Stimulated activated naive CD4-positive, alpha-beta T cell treated with Interleukin-2 at 50 U/mL for 16 hours (primary cell): ENCODE measurements at regions not wholly inside any gene's neighbourhood (a gene's known extent, or its start where the extent isn't known, plus 50 kb on each side); places are given as distances from the start of the nearest gene placed in this dataset.

ENCODE experiments used
- DNase-seq: peaks from one replicate; lab custom pipeline; 2025; lab: John Stamatoyannopoulos, UW

- no peak for DNase-seq
These were observed 97.8 kb downstream of the ZNF674 start for GRCh38 chrX:46447384-46447783.

DNA sequence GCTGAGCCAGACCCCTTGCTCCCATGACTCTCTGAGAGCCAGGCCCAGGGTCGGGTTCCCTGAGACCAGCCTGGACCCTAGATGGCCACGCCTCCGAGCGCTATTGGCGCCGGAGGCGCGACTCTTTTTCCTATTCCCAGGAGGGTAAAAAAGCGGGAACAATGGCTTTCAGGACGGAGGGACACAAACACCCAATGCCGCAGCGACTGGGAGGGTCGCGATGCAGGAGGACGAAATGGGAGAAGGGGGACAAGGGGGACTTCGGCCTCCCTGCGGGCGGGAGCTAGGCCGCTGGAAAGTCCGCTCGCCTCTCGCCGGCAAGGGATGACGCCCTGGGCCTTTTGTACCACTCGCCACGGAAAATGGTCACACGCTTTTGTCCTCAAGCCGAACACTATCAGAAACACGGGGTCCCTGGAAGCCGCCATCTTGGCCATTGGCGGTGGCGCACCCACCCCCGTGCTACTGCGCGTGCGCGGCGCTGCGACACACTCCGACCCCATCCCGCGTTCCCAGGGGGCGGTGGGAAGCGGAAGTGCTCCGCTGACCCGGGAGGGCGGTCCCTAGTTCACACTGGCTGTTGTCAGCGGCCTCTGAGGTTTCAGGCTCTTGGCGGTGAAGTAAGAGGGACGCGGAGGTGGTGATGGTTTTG, 98.4 kb downstream of the ZNF674 start:
- DNase-seq, result peak; percentile 77

DNA sequence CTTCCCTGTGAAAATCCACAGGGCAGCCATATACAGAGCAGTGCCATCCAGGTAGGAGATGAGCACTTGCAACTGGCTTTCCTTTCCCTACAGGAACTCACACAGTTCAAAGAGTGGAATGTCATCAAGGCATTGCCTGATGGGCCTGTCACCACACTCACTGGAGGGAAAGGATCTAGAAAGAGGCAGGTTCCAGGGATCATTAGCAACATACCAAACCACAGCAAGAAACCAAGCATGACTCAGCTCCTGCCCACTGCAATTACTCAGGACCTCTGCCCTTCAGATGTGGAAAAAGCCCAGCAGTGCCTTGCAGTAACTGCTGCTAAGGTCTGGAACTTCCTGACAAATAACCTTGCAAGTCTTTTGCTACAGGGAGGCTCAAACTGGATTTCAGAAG, 101.2 kb downstream of the ZNF674 start:
- DNase-seq, result no peak

- no peak for DNase-seq
These were observed 108.5 kb downstream of the ZNF674 start for GRCh38 chrX:46436744-46437143.

DNA sequence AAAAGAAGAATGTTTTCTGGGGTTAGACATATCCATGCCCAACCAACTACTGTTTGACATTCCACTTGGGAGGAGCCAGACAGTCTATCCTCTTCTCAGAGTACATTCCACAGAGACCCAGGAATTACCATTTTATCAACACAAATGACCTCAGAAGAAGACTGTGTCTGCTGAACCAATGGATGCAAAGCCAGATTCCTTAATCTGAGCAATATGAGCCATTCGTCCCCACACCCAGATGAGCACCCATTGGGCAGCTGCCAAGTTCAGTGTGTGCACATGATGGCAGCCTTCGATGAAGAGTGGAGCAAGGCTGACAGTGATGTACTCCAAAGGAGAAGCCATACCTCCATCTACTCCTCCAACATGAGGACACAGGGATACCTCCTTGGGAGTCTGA, 111.3 kb downstream of the ZNF674 start:
- no peak for DNase-seq

GRCh38 chrX:46408553-46409407, 136.4 kb downstream of the ZNF674 start:
- DNase-seq, result peak; percentile 44

DNA sequence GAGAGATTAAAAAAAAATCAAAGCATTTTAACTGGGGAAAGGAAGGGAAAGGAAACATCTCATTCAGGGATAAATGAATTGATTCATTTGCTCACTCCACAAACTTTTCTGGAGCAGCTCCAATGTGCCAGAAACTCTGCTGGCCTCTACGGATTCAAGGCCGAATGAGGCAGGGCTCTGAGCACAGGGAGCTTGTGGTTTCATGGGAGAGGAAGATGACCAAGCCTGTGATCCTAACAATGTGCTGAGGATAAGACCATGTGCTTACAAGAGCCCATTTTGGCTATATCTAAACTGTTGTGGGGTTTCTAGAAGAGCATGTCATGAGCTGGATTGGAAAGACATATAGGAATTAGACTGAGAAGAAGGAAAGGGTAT, 137.5 kb downstream of the ZNF674 start:
- no peak for DNase-seq

- no peak for DNase-seq
These were observed 138.0 kb downstream of the ZNF674 start for GRCh38 chrX:46407036-46407752.

GRCh38 chrX:46404774-46405173, 140.4 kb downstream of the ZNF674 start:
- no peak for DNase-seq

DNA sequence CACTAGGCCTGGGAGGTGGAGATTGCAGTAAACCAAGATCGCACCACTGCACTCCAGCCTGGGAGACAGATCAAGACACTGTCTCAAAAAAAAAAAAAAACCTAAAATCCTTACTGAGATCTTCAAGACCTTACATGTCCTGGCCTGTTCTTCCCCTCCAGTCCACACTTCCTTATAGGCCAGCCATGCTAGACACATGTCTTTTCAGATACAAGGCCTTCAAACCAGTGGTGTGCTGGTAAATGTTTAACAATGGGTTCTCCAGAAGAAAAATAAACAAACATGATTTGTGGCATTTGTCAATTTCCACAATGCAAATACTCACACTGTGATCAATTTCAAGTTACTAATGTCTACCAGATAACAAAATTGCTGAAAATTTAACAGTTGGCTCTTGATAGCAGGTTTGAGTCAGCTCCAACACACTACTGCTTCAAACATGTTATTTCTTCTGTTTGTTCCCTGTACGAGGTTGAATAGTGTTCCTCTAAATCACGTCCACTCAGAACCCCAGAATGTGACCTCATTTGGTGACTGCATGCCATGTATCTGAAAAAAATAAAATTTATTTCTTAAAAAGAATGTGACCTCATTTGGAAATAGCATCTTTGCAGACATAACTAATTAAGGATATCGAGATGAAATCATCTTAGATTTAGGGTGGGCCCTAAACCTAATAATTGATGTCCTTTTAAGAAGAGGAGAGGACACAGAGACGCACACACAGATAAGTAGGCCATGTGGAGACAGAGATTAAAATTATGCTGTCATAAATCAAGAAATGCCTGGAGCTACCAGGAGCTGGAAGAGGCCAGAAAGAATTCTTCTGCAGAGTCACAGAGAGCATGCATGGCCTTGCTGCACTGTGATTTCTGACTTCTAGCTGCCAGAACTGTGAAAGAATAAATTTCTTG, 144.4 kb downstream of the ZNF674 start:
- no peak for DNase-seq

DNA sequence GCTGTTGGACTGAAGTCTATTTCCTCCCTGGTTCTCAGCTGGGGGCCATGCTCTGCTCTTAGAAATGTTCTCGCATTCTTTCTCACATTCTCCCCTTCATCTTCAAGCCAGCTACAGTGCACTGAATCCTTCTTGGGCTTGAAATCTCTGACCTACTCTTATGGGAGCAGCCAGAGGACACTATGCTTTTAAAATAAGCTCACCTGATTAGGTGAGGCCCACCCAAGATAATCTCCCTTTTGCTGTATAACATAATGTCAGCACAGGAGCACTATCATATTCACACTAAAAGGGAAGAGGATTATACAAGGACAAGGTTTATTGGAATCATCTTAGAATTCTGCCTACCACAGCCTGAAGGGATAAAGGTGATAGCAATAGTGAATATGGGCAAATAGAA, 146.3 kb downstream of the ZNF674 start:
- no peak for DNase-seq

GRCh38 chrX:46398126-46398525, 147.1 kb downstream of the ZNF674 start:
- DNase-seq, result no peak

DNA sequence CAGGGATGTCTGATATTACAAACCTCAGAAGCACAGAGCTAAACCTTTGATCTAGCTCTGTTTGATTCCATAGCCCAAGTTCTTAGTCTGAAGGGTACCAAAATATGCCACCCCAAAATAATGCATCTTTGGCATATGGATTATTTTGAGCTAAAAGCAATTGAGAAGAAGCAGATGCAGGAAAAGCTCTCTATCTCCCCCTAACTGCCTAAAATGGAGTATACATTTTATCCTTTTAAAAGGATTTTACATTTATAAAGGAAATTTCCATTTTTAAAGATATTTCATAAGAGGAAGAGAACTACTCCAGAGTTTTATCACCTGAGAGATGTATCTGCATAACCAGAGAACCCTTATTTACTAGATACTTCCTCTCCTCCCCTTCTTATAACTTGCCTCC, 158.7 kb downstream of the ZNF674 start:
- DNase-seq, result no peak

DNA sequence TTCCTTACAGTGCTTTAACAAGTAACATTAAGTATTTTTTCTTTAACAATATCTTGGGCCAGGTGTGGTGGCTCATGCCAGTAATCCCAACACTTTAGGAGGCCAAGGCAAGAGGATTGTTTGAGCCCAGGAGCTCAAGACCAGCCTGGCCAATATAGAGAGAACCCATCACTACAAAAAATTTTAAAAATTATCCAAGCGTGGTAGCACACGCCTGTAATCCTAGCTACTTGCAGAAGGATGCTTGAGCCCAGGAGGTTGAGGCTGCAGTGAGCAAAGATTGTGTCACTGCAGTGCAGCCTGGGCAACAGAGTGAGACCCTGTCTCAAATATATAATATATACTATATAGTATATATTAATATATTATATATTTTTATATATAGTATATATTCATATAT, 162.2 kb downstream of the ZNF674 start:
- DNase-seq, result no peak

GRCh38 chrX:46382595-46382994, 162.6 kb downstream of the ZNF674 start:
- no peak for DNase-seq

DNA sequence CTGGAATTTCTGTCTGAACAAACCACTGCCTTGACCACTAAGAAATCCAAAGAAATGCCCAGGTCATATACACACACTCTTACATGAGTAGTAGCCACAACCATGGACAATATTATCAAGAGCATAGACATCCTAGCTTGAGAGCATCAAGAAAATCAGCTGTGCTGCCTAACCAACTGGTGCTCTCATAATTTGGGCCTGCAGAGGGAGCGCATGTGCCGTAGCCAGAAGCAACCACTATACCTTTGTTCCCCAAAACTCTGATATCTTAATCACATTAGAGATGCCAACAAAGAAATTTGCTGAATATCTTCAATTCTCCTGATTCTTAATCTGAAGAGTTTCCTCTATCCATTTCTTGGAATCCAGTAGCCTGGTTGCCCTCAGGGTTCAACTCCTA, 163.6 kb downstream of the ZNF674 start:
- peak; percentile 3 for DNase-seq

DNA sequence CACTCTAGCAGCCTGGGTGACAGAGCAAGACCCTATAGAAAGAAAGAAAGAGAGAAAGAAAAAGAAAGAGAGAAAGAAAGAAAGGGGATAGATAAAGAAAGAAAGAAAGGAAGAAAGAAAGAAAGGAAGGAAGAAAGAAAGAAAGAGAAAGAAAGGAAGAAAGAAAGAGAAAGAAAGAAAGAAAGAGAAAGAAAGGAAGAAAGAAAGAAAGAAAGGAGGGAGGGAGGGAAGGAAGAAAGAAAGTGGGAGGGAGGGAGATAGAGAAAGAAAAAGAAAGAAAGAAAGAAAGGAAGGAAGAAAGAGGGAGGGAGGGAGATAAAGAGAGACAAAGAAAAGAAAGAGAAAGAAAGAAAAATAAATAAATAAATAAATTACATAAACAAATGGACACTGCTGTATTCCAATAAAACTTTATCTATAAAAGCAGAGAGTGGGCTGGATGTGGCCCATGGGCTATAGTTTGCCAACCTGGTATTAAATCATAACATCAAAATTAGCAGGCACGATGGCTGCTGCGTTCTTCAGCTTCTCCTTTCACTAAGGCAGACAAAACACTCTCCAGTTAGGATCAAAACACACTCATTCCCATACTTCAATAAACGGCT, 165.0 kb downstream of the ZNF674 start:
- DNase-seq, result no peak

- DNase-seq, result peak; percentile 24
These were observed 168.9 kb downstream of the ZNF674 start for GRCh38 chrX:46376246-46376885.

DNA sequence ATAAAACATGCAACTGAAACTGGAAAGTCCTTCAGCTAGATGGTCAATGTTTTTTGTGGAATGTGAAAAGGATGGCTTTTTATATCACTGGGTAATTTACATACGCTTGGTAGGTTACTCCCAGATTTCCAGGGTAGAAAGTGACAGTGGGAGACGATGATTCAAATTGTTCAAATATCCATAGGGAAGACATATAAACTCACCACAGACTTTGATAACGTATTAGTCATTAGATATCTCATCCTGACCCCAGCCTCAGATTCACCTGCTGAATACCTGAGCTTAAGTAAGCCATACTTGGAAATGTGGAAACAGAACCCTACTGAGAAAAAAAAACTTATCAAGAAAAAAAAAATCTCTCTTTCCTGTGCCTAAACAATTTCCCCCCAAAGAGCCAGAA, 169.4 kb downstream of the ZNF674 start:
- no peak for DNase-seq

DNA sequence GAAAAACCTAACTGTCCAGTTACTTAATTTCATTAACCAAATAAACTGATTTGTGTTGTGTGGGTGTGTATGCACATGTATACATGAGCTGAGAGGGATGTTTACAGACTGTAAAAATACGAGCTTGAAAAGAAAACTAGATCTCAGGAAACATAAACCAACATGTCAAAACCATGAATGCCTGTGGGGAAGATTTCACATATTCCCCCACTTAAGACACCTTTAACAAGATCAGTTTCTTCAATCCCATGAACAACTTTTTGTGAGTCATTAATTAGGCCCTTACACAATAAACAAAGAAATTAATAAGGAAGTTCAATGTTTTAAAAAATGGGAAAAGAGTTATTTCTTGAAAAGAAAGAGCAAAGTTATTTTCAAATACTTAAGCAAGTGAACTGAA, 170.8 kb downstream of the ZNF674 start:
- DNase-seq, result no peak

DNA sequence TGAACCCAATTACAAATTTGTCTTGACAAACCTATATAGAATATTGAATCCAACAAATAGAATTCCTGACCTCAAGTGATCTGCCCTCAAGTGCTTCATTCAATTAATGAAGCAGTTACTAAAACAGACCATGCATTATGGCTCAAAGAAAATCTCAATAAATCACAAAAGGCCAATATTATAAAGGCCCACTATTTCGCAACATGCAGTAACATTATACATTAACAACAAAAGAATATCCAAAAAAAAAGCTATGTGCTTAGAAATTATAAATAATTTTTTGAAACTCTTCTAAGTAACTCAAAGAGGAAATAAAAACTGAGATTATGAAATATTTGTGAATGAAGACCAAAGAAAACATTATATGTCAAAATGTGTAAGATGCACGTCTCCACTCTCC, 177.7 kb downstream of the ZNF674 start:
- no peak for DNase-seq
